Vagina (tissue), 2 donors: ENCODE measurements at regions not wholly inside any gene's neighbourhood (a gene's known extent, or its start where the extent isn't known, plus 50 kb on each side); places are given as distances from the start of the nearest gene placed in this dataset.

ENCODE experiments used
- DNase-seq, 2 donors: peaks; one replicate each; pipeline ENCODE4 v3.0.0-alpha.2; 2017; ENCODE audit errors: extremely low spot score in 2 of 2
- H3K27ac ChIP-seq: fragments of 200-600 bp; sonication (generic); one replicate; pipeline ENCODE4 v1.5.1; 2019
- H3K27me3 ChIP-seq: fragments of 200-600 bp; sonication (generic); one replicate; pipeline ENCODE4 v1.5.1; 2019
- H3K36me3 ChIP-seq, 2 donors: fragments of 200-600 bp; sonication (generic); one replicate each; pipeline ENCODE4 v1.5.1; 2017 to 2019
- H3K4me1 ChIP-seq: fragments of 200-600 bp; sonication (generic); one replicate; pipeline ENCODE4 v1.5.1; 2019
- H3K4me3 ChIP-seq, 2 donors: fragments of 200-600 bp; sonication (generic); 1 replicate in 1 of 2; 2 replicates in 1 of 2; pipeline ENCODE4 v1.5.1; 2016 to 2019
- H3K9me3 ChIP-seq: fragments of 200-600 bp; sonication (generic); one replicate; pipeline ENCODE4 v1.5.1; 2019
- POLR2A ChIP-seq, 2 donors: fragments of 450-650 bp; IDR thresholded peaks; one replicate each; pipeline ENCODE4 v1.6.1; 2017; ENCODE audit warnings: antibody characterized with exemption in 2 of 2, mild to moderate bottlenecking in 2 of 2, moderate library complexity in 2 of 2
- POLR2AphosphoS5 ChIP-seq, 2 donors: sonication (generic); formaldehyde crosslinking; IDR thresholded peaks; one replicate each; pipeline ENCODE4 v1.9.0; 2017; ENCODE audit warnings: antibody characterized with exemption in 2 of 2, mild to moderate bottlenecking in 2 of 2, low read depth in 1 of 2; ENCODE audit not compliant: insufficient read depth in 1 of 2
- intact Hi-C: fragments of 100-400 bp; cut with DNase I; formaldehyde crosslinking; loops from one replicate; pipeline ENCODE4 v1.15.1; 2023
- TF ChIP-seq, protein P1 (sequence below), 3 experiments: fragments of 450-650 bp in 2 of 3; fragments of 200-600 bp in 1 of 3; sonication (generic) in 1 of 3; IDR thresholded peaks; one replicate each; pipeline ENCODE4 v1.5.1; 2017 to 2019; ENCODE audit warnings: antibody characterized with exemption in 3 of 3, mild to moderate bottlenecking in 2 of 3, moderate library complexity in 2 of 3

DNA sequence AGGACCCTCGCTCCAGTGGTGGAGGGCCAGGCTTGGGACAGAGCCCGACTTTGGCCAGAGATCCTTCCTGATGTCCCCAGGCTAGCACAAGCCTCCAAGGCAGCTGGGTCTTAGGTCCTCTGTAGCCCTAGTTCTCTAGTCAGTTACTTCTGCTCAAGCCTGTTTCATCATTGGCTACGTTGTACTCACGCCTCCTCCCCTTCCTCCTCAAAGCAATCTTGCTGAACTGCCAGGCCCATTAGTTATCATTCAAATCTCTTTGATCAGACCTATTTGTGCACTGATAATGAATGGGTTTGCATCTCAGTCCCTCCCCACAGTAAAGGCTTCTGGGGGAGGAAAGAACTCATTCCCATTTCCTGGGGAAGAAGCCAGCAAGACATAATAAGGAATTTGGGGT, 256.8 kb downstream of the NFATC2 start:
- H3K4me3 ChIP-seq: no peak overlapping the region
- DNase-seq: no peak
- no peaks in the 10 kb centered on the region for H3K36me3 ChIP-seq
- no peak overlapping the region for H3K27ac ChIP-seq
- no peaks in the 10 kb centered on the region for H3K4me1 ChIP-seq
- H3K9me3 ChIP-seq: no peaks in the 10 kb centered on the region
- intact Hi-C loops: no loop called here
- no peak for TF ChIP-seq POLR2A (IDR thresholded peaks at IDR 0.05)
- TF ChIP-seq POLR2AphosphoS5 (IDR thresholded peaks at IDR 0.05; ENCODE audit: insufficient read depth in 1 of 2, low read depth in 1 of 2): no peak
- TF ChIP-seq, protein P1, sequence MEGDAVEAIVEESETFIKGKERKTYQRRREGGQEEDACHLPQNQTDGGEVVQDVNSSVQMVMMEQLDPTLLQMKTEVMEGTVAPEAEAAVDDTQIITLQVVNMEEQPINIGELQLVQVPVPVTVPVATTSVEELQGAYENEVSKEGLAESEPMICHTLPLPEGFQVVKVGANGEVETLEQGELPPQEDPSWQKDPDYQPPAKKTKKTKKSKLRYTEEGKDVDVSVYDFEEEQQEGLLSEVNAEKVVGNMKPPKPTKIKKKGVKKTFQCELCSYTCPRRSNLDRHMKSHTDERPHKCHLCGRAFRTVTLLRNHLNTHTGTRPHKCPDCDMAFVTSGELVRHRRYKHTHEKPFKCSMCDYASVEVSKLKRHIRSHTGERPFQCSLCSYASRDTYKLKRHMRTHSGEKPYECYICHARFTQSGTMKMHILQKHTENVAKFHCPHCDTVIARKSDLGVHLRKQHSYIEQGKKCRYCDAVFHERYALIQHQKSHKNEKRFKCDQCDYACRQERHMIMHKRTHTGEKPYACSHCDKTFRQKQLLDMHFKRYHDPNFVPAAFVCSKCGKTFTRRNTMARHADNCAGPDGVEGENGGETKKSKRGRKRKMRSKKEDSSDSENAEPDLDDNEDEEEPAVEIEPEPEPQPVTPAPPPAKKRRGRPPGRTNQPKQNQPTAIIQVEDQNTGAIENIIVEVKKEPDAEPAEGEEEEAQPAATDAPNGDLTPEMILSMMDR (IDR thresholded peaks at IDR 0.05): no peak
- no peaks in the 10 kb centered on the region for H3K27me3 ChIP-seq

DNA sequence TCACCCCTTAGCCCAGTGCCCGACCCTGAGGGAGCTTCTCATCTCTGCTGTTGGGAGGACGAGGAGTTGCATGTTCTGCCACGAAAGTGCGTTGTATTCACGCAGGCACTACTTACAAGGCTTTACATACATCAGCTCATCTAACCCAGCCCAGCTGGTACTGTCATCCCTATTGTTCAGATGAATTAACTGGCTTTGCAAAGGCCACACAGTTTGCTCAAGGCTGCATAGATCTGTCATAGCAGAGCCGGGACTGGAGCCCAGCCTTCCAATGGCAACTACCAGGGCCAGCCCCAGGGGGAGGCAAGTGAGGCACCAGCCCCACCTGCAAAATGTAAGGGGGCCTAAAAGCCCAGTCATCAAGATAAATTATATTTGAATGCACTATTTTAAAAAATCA, 257.6 kb downstream of the NFATC2 start:
- Histone ChIP-seq H3K27me3 (no peaks in the 10 kb centered on the region), H3K36me3 (no peaks in the 10 kb centered on the region), H3K4me3 (no peak overlapping the region), H3K4me1 (no peaks in the 10 kb centered on the region), H3K27ac (no peak overlapping the region), H3K9me3 (no peaks in the 10 kb centered on the region)
- intact Hi-C loops: no loop called here
- no peak for DNase-seq
- TF ChIP-seq POLR2A (IDR thresholded peaks at IDR 0.05): no peak
- no peak for TF ChIP-seq POLR2AphosphoS5 (IDR thresholded peaks at IDR 0.05; ENCODE audit: insufficient read depth in 1 of 2, low read depth in 1 of 2)
- TF ChIP-seq, protein P1 (IDR thresholded peaks at IDR 0.05): no peak

DNA sequence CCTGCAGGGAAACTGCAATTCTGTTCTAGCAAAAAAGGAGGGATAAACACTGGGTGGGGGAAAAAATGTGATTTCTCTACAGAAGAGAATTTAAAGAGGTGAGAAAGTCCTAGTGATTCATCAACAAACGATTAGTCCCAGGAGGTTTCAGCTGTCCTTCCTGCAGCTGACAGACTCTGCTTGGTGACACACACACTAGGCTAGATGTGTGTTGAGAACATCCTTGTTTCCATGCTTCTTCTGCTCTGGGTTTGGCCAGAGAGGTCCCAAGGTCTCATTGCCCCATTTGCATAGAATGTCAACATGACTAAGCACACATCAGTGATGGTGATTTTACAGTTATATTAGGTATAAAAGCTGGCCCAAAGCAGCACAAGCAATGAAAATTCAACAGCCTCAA, 258.3 kb downstream of the NFATC2 start:
- Histone ChIP-seq H3K36me3 (no peaks in the 10 kb centered on the region), H3K27me3 (no peaks in the 10 kb centered on the region), H3K9me3 (no peaks in the 10 kb centered on the region), H3K4me1 (no peaks in the 10 kb centered on the region), H3K27ac (no peak overlapping the region), H3K4me3 (no peak overlapping the region)
- DNase-seq: no peak
- intact Hi-C loops: no loop called here
- TF ChIP-seq POLR2A (IDR thresholded peaks at IDR 0.05) (no peak), POLR2AphosphoS5 (IDR thresholded peaks at IDR 0.05; ENCODE audit: insufficient read depth in 1 of 2, low read depth in 1 of 2) (no peak)
- TF ChIP-seq, protein P1 (IDR thresholded peaks at IDR 0.05): no peak

DNA sequence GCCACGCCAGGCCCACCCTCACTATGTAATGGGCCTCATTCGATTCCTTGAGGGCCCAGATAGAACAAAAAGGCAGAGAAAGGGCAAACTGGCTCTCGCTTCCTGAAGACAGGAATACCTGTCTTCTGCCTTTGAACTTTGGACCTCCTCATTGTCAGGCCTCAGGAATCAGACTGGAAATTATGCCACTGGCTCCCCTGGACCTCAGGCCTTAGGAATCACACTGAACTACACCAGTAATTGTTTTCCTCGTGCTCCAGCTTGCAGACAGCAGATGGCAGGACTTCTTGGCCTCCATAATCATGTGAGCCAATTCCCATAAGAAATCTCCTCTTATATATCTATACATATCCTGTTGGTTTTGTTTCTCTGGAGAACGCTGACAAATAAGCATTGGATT, 258.6 kb upstream of the KCNG1 start:
- TF ChIP-seq POLR2AphosphoS5 (IDR thresholded peaks at IDR 0.05; ENCODE audit: insufficient read depth in 1 of 2, low read depth in 1 of 2) (no peak), POLR2A (IDR thresholded peaks at IDR 0.05) (no peak)
- TF ChIP-seq, protein P1 (IDR thresholded peaks at IDR 0.05): no peak
- no peak for DNase-seq
- H3K27ac ChIP-seq: no peak overlapping the region
- H3K4me3 ChIP-seq: no peak overlapping the region
- H3K36me3 ChIP-seq: no peaks in the 10 kb centered on the region
- intact Hi-C loops: no loop called here
- no peaks in the 10 kb centered on the region for H3K27me3 ChIP-seq
- no peaks in the 10 kb centered on the region for H3K9me3 ChIP-seq
- H3K4me1 ChIP-seq: no peaks in the 10 kb centered on the region

DNA sequence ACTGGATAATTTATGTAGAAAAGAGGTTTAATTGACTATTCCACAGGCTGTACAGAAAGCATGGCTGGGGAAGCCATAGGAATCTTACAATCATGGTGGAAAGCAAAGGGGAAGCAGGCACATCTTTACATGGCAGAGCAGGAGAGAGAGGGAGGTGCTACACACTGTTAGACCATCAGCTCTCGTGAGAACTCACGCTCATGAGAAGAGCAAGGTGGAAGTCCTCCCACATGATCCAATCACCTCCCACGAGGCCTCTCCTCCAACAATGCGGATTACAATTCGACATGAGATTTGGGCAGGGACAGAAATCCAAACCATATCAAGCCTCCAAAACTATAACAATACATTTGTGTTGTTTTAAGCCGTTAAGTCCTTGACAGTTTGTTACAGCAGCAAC, 257.1 kb upstream of the KCNG1 start:
- TF ChIP-seq POLR2AphosphoS5 (IDR thresholded peaks at IDR 0.05; ENCODE audit: insufficient read depth in 1 of 2, low read depth in 1 of 2) (no peak), POLR2A (IDR thresholded peaks at IDR 0.05) (no peak)
- TF ChIP-seq, protein P1 (IDR thresholded peaks at IDR 0.05): no peak
- no peaks in the 10 kb centered on the region for H3K27me3 ChIP-seq
- intact Hi-C loops: no loop called here
- no peak overlapping the region for H3K27ac ChIP-seq
- peaks cover 8% of the 10 kb centered on the region for H3K4me1 ChIP-seq
- no peak overlapping the region for H3K4me3 ChIP-seq
- H3K9me3 ChIP-seq: no peaks in the 10 kb centered on the region
- no peaks in the 10 kb centered on the region for H3K36me3 ChIP-seq
- DNase-seq: no peak
